COLO668 (cell line): ENCODE measurements at regions not wholly inside any gene's neighbourhood (a gene's known extent, or its start where the extent isn't known, plus 50 kb on each side); places are given as distances from the start of the nearest gene placed in this dataset.

Source experiments
- DNase-seq: peaks from one replicate; lab custom pipeline; 2025; ENCODE audit not compliant: unreplicated experiment; lab: John Stamatoyannopoulos, UW

GRCh38 chr14:101340556-101340955 is 220.7 kb upstream of the DIO3 start:
- DNase-seq: no peak

DNA sequence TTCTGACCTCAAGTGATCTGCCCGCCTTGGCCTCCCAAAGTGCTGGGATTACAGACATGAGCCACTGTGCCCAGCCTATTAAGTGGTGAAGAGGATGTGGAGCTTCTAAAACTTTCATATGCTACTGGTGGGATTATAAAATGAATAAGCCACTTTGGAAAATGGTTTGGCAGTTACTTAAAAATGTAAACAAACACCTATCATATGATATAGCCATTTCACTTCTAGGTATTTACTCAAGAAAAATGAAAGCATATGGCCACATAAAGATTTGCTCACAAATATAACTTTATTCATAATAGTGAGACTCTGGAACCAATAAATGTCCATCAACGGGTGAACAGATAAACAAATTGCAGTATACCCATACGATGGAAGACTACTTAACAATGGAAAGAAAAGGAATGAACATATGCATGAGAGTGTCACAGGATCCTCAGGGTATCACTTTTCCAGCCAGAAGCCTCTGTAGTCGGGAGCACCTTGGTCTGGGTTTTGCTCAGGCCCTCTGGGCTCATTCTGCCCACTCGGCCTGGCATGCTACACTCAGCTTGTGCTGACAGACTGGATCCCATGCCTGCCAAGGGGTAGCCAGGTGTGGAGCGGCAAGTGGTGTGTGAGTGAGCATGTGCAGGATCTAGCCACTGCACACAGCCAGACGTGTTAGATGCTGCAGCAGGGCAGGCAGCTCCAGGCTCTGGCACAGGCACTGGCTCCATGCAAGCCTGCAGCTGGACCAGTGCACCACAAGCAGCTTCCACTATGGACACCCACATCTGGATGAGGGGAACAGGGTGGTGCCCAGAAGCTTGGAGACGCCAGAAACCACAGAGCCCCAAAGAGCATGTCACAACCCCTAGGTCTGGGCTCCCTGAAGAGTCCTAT is 213.2 kb upstream of the DIO3 start:
- DNase-seq: no peak

- DNase-seq: no peak
These were observed 212.2 kb upstream of the DIO3 start for GRCh38 chr14:101349108-101349507.

DNA sequence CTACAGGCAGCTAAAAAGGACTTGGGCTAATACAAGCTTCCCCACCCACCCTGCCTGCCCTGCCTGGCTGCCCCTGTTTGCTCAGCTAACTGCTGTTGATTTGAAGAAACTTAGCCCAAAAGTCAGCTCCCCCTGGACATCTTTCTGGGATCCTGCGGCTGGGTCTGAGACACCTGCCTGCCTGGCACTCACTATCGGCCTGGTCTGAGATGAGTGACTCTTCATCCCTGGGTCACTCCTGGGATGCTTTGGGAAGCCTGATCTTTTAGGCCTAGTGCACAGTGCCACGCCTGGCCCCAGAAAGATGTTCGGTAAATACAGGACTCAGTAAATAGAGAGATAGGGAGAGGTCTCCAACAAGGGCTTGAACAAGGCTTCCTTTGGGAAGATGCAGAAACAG is 211.3 kb upstream of the DIO3 start:
- DNase-seq: no peak

DNA sequence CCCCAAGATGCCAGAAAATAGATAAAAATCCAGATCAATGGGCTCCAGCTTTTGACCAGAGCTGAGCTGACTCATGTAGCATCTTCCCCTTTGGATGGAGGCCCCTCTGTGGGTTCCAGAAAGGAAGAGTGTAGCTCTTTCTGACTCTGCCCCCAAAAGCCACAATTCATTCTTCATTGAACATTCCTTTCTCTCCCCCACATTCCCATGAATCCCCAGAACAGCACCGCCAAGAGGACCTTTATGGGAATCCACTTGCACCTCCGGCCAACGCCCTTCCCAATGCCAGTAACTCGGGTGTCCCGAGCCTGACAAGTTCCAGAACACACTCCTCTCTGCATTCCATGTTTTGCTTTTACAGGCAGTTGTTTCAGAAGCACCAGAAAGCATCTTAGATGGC is 210.6 kb upstream of the DIO3 start:
- DNase-seq: no peak

GRCh38 chr14:101351146-101351545 is 210.1 kb upstream of the DIO3 start:
- no peak for DNase-seq

GRCh38 chr14:101351769-101352168 is 209.5 kb upstream of the DIO3 start:
- DNase-seq: no peak

DNA sequence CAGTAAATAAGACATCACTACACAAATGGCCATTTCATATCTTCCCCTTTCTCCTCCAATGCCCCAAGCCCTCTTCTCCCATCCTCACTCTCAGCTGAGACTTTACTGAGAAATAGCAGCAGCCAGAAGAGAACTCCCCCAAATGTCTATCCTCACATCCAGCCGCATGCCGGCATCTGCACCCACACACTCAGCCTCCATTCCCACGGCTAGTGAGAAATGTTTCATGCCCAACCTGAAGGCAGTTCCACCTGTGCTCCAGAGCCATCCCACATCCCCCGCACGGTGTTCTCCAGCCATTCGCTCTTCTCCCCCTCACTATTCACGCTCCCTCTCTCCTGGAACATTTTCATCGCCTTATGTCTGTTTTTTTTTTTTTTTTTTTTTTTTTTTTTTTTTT is 208.7 kb upstream of the DIO3 start:
- DNase-seq: no peak

GRCh38 chr14:101353422-101353821 is 207.9 kb upstream of the DIO3 start:
- DNase-seq: no peak

DNA sequence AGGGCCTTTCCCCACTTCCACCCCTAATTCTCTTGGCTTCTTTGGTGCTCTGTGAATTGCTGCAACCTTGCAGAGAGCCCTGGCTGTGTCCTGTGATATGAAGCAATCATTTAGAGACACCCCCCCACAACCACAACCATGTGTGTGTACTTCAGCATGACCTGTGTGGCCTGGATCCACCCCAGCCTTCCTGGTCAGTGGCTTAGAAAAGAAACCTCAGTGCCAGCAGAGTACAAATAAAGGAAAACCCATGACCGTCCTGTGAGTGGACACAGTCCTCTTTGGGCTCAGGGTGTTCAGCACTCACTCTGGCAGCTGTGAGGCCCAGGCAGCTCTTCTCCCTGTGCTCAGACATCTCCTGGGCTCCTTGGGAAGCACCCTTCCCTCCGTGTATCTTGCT is 206.6 kb upstream of the DIO3 start:
- DNase-seq: no peak

DNA sequence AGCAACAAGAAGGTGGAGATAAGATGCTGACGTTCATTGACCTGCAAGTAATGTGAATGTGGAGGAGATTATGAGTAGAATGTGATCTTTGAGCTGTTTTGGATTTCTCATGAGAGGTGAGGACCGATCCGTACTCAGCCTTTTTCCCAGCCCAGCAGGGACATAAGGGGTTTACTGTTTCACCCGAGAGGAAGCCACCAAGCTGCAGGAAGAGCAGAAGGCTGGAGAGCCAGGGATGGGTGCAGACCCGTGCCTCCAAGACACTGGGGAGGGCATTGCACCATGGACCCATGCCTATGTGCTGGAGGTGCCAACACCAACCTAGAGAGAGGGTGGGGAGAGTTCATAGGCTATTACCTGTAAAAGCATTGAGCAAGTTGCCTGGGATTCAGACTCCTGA is 206.0 kb upstream of the DIO3 start:
- DNase-seq: no peak

GRCh38 chr14:101357038-101357437 is 204.3 kb upstream of the DIO3 start:
- no peak for DNase-seq

DNA sequence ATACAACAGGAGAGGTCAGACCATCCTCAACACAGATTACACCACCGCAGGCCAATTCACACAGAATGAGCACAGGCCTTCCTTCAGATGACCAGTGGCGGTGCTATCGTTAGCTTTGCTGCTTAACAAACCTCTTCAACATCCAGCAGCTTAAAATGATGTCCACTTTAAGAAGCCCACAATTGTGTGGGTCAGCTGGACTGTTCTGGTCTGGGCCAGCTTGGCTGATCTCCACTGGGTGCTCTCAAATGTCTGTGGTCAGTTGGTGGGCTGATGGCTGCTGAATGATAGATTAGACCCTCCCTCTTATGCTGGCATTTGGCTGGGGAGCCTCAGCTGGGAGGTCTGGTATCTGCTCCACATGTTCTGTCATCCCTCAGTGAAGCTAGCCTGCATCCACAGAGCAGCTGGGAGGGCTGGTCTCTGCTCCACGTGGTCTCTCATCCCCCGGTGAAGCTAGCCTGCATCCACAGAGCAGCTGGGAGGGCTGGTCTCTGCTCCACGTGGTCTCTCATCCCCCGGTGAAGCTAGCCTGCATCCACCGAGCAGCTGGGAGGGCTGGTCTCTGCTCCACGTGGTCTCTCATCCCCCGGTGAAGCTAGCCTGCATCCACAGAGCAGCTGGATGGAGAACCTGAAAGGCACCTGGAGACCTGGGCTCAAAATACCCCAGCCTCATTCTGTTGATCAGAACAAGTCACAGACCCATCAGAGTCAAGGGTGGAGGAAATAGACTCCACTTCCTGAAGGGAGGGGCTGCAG is 203.6 kb upstream of the DIO3 start:
- no peak for DNase-seq

DNA sequence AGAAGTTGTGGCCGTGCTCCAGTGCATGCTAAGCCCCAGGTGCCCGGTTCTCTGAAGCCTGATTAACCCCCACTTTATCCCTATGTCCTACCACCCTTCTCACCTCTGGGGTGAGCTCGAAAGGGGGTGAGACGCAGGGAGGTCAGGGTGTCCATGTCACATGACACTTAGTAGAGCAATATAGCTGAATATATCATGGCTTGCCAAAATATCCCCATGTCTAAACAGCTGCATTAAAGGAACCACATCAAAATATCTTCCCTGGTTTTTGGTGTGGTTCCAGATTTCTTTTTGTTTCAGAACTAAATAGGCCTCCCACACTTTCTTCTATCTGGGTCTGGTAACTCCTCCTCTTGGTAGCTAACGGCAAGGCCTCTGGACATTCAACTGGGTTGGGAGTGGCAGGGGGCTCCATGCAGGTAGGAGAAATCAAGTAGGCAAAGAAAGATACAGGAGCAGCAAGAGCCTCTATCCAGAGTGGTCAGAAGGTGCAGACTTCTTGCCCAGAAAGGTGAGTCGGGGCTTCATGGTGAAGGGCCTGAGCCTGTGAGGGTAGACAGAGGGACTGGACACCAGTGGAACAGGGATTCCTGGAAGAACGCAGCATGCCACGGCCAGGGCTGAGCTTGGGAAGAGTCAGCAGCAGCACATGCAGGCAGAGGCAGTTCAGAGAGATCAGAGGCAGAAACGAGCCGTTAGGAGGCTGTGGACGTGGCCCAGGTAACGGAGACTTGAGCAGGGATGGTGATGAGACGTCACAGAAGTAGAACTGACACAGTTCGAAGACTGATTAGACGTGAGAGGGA is 202.8 kb upstream of the DIO3 start:
- no peak for DNase-seq

- DNase-seq: no peak
These were observed 201.9 kb upstream of the DIO3 start for GRCh38 chr14:101359221-101360053.

- no peak for DNase-seq
These were observed 201.0 kb upstream of the DIO3 start for GRCh38 chr14:101360054-101360911.

- DNase-seq: no peak
These were observed 200.3 kb upstream of the DIO3 start for GRCh38 chr14:101361044-101361443.

DNA sequence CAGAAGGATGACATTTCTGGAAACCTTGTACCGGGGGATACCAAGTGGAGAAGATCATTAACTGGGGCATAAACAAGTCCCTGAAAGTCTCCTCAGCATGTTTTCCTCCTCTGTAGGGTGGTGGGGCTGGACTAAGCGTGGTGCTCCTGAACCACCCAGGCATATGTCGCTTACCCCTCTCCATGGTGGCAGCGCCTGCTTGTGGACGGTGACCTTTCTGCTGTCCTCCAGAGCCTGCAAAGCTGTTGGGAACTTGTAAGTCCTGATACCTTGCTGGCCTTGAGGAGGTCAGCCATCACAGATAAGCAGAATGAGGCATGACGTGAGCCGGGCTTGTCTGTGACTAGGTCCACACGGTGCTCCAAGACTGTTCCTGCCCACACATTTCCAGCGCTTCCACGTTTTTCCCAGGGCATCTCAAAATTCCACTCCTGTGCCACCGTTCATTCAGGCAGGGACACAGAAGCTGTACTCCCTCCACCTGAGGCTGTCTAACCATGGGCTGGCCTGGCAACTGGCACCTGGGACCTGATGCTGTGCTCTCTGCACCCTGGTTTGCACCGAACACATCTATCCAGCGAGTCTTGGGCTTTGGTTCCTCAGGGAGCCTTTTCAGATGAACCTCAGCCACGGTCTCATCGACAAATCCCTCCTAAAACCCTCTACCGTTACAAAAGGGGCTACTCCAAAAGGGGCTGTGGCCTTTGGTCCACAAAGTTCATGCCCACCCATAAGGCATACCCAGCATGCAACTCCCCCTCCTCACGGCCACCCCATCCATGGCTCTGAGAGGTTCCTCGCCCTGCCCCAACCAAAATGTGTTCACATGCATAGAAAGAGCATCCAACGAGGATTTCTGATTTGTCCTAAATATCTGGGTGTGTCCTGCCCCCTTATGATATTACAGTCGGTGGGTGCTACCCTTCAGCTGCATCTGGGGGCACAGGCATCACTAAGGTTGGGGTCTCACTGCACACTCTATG is 199.6 kb upstream of the DIO3 start:
- no peak for DNase-seq
